WTC11 (cell line): ENCODE measurements at regions not wholly inside any gene's neighbourhood (a gene's known extent, or its start where the extent isn't known, plus 50 kb on each side); places are given as distances from the start of the nearest gene placed in this dataset.

Source experiments
- ATAC-seq: fragments of 200-7000 bp; cut with Tn5 transposase; 2 replicates; pipeline ENCODE4 v1.10.0; 2021; ENCODE audit warnings: mild to moderate bottlenecking, moderate library complexity
- CTCF ChIA-PET: fragments of 300-600 bp; sonication (Branson Sonifier 250); formaldehyde crosslinking; loops from one replicate; lab custom pipeline; 2021; ENCODE audit warnings: antibody characterized with exemption; lab: Charles Lee
- POLR2A ChIA-PET: fragments of 350-600 bp; sonication (Branson Sonifier 250); formaldehyde crosslinking; loops from one replicate; lab custom pipeline; 2021; ENCODE audit warnings: antibody characterized with exemption; lab: Charles Lee
- DNase-seq: peaks from one replicate; pipeline ENCODE4 v3.0.0; 2021; ENCODE audit warnings: low spot score
- H3K27ac Mint-ChIP-seq: 2 replicates; pipeline ENCODE4 v1.8.0; 2021; ENCODE audit warnings: mixed read lengths
- H3K27me3 Mint-ChIP-seq: 2 replicates; pipeline ENCODE4 v1.8.0; 2021; ENCODE audit warnings: low read depth, mild to moderate bottlenecking, moderate library complexity, mixed read lengths
- H3K36me3 Mint-ChIP-seq: 2 replicates; pipeline ENCODE4 v1.8.0; 2021; ENCODE audit warnings: mixed read lengths
- H3K4me1 Mint-ChIP-seq: 2 replicates; pipeline ENCODE4 v1.8.0; 2022; ENCODE audit warnings: mixed read lengths
- H3K4me3 Mint-ChIP-seq: 2 replicates; pipeline ENCODE4 v1.8.0; 2021; ENCODE audit warnings: mild to moderate bottlenecking, moderate library complexity, mixed read lengths
- H3K9me3 Mint-ChIP-seq: 2 replicates; pipeline ENCODE4 v1.8.0; 2021; ENCODE audit warnings: mixed read lengths
- ATF1 ChIP-seq: sonication (generic); formaldehyde crosslinking; IDR thresholded peaks from 2 replicates; pipeline ENCODE4 v1.8.1; 2023; ENCODE audit warnings: mild to moderate bottlenecking, moderate library complexity, missing genetic modification reagents
- CBFB ChIP-seq: sonication (generic); formaldehyde crosslinking; IDR thresholded peaks from 2 replicates; pipeline ENCODE4 v1.8.1; 2022; ENCODE audit warnings: mild to moderate bottlenecking, low read depth, missing genetic modification reagents
- CREB1 ChIP-seq: sonication (generic); formaldehyde crosslinking; IDR thresholded peaks from 2 replicates; pipeline ENCODE4 v1.8.0; 2023; ENCODE audit warnings: mild to moderate bottlenecking, missing genetic modification reagents
- ELF4 ChIP-seq: sonication (generic); formaldehyde crosslinking; IDR thresholded peaks from 2 replicates; pipeline ENCODE4 v1.8.1; 2022; ENCODE audit warnings: low read depth, mild to moderate bottlenecking, moderate library complexity, missing genetic modification reagents
- EMX1 ChIP-seq: fragments of 250-450 bp; sonication (Bioruptor Pico); IDR thresholded peaks from 2 replicates; pipeline ENCODE4 v1.8.0; 2021; ENCODE audit warnings: mild to moderate bottlenecking
- ESRRA ChIP-seq: sonication (generic); formaldehyde crosslinking; IDR thresholded peaks from 2 replicates; pipeline ENCODE4 v1.8.1; 2022; ENCODE audit warnings: mild to moderate bottlenecking, missing genetic modification reagents, borderline replicate concordance
- FOXJ3 ChIP-seq: sonication (generic); formaldehyde crosslinking; IDR thresholded peaks from 2 replicates; pipeline ENCODE4 v1.9.0; 2021; ENCODE audit warnings: missing genetic modification reagents, mild to moderate bottlenecking, borderline replicate concordance
- FOXK1 ChIP-seq: sonication (generic); formaldehyde crosslinking; IDR thresholded peaks from 2 replicates; pipeline ENCODE4 v1.8.0; 2022; ENCODE audit warnings: mild to moderate bottlenecking, moderate library complexity, missing genetic modification reagents
- JUN ChIP-seq: sonication (generic); formaldehyde crosslinking; IDR thresholded peaks from 2 replicates; pipeline ENCODE4 v1.8.0; 2023; ENCODE audit warnings: mild to moderate bottlenecking, missing genetic modification reagents
- KAT7 ChIP-seq: sonication (generic); formaldehyde crosslinking; IDR thresholded peaks from 2 replicates; pipeline ENCODE4 v1.8.1; 2023; ENCODE audit warnings: missing genetic modification reagents, mild to moderate bottlenecking, borderline replicate concordance
- MXD4 ChIP-seq: fragments of 250-450 bp; sonication (Bioruptor Pico); IDR thresholded peaks from 2 replicates; pipeline ENCODE4 v1.8.0; 2021; ENCODE audit warnings: mild to moderate bottlenecking, moderate library complexity, borderline replicate concordance
- NFE2L1 ChIP-seq: sonication (generic); formaldehyde crosslinking; IDR thresholded peaks from 2 replicates; pipeline ENCODE4 v1.8.1; 2023; ENCODE audit warnings: missing genetic modification reagents
- NR1H2 ChIP-seq: sonication (generic); formaldehyde crosslinking; IDR thresholded peaks from 2 replicates; pipeline ENCODE4 v1.9.0; 2021; ENCODE audit warnings: mild to moderate bottlenecking, moderate library complexity, missing genetic modification reagents
- OVOL2 ChIP-seq: fragments of 250-450 bp; sonication (Bioruptor Pico); IDR thresholded peaks from 2 replicates; pipeline ENCODE4 v1.9.0; 2021; ENCODE audit warnings: mild to moderate bottlenecking, borderline replicate concordance
- TCF7 ChIP-seq: sonication (generic); formaldehyde crosslinking; IDR thresholded peaks from 2 replicates; pipeline ENCODE4 v1.8.0; 2022; ENCODE audit warnings: mild to moderate bottlenecking, low read depth, missing genetic modification reagents, moderate library complexity
- ZNF138 ChIP-seq: sonication (generic); formaldehyde crosslinking; conservative IDR thresholded peaks from 2 replicates; pipeline ENCODE4 v1.8.1; 2022; ENCODE audit warnings: mild to moderate bottlenecking, moderate library complexity, missing genetic modification reagents
- ZNF263 ChIP-seq: sonication (generic); formaldehyde crosslinking; IDR thresholded peaks from 2 replicates; pipeline ENCODE4 v1.8.1; 2022; ENCODE audit warnings: low read depth, mild to moderate bottlenecking, moderate library complexity, missing genetic modification reagents
- ZNF396 ChIP-seq: fragments of 250-450 bp; sonication (Bioruptor Pico); IDR thresholded peaks from 2 replicates; pipeline ENCODE4 v1.8.0; 2021; ENCODE audit warnings: mild to moderate bottlenecking, moderate library complexity, borderline replicate concordance
- ZNF423 ChIP-seq: fragments of 250-450 bp; sonication (Bioruptor Pico); IDR thresholded peaks from 2 replicates; pipeline ENCODE4 v2.1.2; 2022; ENCODE audit warnings: mild to moderate bottlenecking, moderate library complexity
- TF ChIP-seq, protein P1 (sequence below): fragments of 250-450 bp; sonication (Bioruptor Pico); IDR thresholded peaks from 2 replicates; pipeline ENCODE4 v2.1.2; 2022; ENCODE audit warnings: mild to moderate bottlenecking, moderate library complexity
- TF ChIP-seq, protein P2 (sequence below): sonication (generic); formaldehyde crosslinking; IDR thresholded peaks from 2 replicates; pipeline ENCODE4 v1.8.0; 2022; ENCODE audit warnings: mild to moderate bottlenecking, missing genetic modification reagents
- TF ChIP-seq, protein P3 (sequence below): sonication (generic); formaldehyde crosslinking; IDR thresholded peaks from 2 replicates; pipeline ENCODE4 v1.8.0; 2022; ENCODE audit warnings: mild to moderate bottlenecking, missing genetic modification reagents
- TF ChIP-seq, protein P4 (sequence below): sonication (generic); formaldehyde crosslinking; IDR thresholded peaks from 2 replicates; pipeline ENCODE4 v1.8.1; 2023; ENCODE audit warnings: mild to moderate bottlenecking, missing genetic modification reagents, borderline replicate concordance
- TF ChIP-seq, protein P5 (sequence below): fragments of 250-450 bp; sonication (Bioruptor Pico); IDR thresholded peaks from 2 replicates; pipeline ENCODE4 v1.9.0; 2021; ENCODE audit warnings: mild to moderate bottlenecking

DNA sequence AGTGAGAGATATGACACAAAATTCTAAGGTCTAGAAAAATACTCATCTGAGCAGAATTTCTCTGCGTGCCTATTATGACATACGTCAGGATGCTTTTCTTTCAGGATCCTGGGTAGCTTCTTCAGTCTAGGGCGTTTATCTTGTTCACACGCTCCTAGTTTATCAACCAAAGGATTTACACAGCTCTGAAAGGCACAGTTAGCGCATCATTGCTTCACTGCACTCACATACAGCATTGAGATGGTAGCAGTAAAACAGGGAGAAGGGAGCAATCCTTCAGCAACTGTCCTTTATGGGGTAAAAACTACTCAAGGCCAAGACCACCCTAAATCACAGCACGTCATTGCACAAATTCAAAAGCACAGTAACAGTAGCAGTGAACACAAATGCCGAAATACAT is 222.8 kb downstream of the SUCLG1 start:
- H3K27me3 Mint-ChIP-seq, result no peaks in the 10 kb centered on the region
- TF ChIP-seq ELF4 (CRISPR knock-in tag) (no peak), KAT7 (CRISPR knock-in tag) (no peak), ZNF423 (no peak), EMX1 (no peak), ESRRA (CRISPR knock-in tag) (no peak), ZNF396 (CRISPR knock-in tag) (no peak), CBFB (CRISPR knock-in tag) (no peak), MXD4 (no peak), TCF7 (no peak), ZNF263 (no peak), CREB1 (no peak), OVOL2 (CRISPR knock-in tag) (no peak), NR1H2 (CRISPR knock-in tag) (no peak), FOXK1 (CRISPR knock-in tag) (no peak), ATF1 (CRISPR knock-in tag) (no peak), ZNF138 (CRISPR knock-in tag) (no peak)
- TF ChIP-seq, protein P1, sequence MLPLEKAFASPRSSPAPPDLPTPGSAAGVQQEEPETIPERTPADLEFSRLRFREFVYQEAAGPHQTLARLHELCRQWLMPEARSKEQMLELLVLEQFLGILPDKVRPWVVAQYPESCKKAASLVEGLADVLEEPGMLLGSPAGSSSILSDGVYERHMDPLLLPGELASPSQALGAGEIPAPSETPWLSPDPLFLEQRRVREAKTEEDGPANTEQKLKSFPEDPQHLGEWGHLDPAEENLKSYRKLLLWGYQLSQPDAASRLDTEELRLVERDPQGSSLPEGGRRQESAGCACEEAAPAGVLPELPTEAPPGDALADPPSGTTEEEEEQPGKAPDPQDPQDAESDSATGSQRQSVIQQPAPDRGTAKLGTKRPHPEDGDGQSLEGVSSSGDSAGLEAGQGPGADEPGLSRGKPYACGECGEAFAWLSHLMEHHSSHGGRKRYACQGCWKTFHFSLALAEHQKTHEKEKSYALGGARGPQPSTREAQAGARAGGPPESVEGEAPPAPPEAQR (CRISPR knock-in tag), result no peak
- TF ChIP-seq, protein P2, sequence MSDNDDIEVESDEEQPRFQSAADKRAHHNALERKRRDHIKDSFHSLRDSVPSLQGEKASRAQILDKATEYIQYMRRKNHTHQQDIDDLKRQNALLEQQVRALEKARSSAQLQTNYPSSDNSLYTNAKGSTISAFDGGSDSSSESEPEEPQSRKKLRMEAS (CRISPR knock-in tag), result no peak
- peaks cover 3% of the 10 kb centered on the region; the same call in 1 of the 2 replicates for H3K9me3 Mint-ChIP-seq
- no peak overlapping the region for H3K4me3 Mint-ChIP-seq
- CTCF ChIA-PET, result no interaction called here
- POLR2A ChIA-PET, result no interaction called here
- no peaks in the 10 kb centered on the region for H3K36me3 Mint-ChIP-seq
- no peak overlapping the region for H3K27ac Mint-ChIP-seq
- peaks cover 6% of the 10 kb centered on the region for H3K4me1 Mint-ChIP-seq
- ATAC-seq, result no peak
- DNase-seq, result no peak

DNA sequence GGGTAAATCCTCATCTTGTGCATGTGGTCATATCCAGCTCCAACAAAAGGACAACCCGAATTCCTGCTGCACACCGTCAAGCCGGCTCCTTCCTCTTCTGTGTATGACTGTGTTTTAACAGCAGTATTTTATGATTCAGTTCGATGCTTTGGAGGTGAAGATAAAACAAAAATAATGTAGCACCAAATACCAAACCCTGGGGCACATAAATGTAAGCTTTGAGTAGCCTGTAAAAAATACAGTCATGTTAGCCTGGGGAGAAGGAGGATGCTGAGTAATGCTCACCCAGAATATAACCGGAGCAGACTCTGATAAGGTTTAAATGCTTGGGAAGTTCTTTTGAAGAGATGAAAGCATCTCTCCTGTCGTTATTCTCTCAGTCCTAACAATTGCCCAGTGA is 225.0 kb downstream of the SUCLG1 start:
- no peak overlapping the region for H3K4me3 Mint-ChIP-seq
- peaks cover 10% of the 10 kb centered on the region for H3K4me1 Mint-ChIP-seq
- no peak overlapping the region for H3K27ac Mint-ChIP-seq
- no peaks in the 10 kb centered on the region for H3K36me3 Mint-ChIP-seq
- CTCF ChIA-PET, result no interaction called here
- ATAC-seq, result no peak
- POLR2A ChIA-PET, result no interaction called here
- no peak for DNase-seq
- no peak for TF ChIP-seq JUN (CRISPR knock-in tag)
- no peaks in the 10 kb centered on the region for H3K27me3 Mint-ChIP-seq
- no peaks in the 10 kb centered on the region for H3K9me3 Mint-ChIP-seq

DNA sequence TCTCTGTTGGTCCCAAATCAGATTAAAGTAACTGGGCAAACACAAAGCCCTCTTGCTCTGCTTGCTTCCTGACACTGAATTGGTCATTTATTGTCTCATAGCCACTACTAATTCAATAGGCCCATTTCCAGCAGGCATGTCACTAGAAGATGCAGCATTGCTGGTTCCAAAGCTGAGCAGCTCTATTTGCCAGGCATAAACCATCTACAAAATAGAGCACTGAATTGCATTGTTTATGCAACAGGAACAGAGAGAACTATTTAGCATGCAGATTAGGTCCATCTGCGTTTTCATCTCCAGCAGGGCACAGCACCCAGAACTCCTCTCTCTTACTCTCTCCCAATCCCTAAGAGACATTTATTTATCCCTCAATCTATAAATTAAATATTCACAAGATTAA is 227.6 kb downstream of the SUCLG1 start:
- POLR2A ChIA-PET, result no interaction called here
- Mint-ChIP-seq H3K27me3 (no peaks in the 10 kb centered on the region), H3K27ac (no peak overlapping the region)
- TF ChIP-seq ZNF138 (CRISPR knock-in tag), result no peak
- TF ChIP-seq KAT7 (CRISPR knock-in tag), result no peak
- TF ChIP-seq ATF1 (CRISPR knock-in tag), result no peak
- no peak for TF ChIP-seq FOXJ3 (CRISPR knock-in tag)
- TF ChIP-seq NFE2L1 (CRISPR knock-in tag), result no peak
- TF ChIP-seq, protein P3, sequence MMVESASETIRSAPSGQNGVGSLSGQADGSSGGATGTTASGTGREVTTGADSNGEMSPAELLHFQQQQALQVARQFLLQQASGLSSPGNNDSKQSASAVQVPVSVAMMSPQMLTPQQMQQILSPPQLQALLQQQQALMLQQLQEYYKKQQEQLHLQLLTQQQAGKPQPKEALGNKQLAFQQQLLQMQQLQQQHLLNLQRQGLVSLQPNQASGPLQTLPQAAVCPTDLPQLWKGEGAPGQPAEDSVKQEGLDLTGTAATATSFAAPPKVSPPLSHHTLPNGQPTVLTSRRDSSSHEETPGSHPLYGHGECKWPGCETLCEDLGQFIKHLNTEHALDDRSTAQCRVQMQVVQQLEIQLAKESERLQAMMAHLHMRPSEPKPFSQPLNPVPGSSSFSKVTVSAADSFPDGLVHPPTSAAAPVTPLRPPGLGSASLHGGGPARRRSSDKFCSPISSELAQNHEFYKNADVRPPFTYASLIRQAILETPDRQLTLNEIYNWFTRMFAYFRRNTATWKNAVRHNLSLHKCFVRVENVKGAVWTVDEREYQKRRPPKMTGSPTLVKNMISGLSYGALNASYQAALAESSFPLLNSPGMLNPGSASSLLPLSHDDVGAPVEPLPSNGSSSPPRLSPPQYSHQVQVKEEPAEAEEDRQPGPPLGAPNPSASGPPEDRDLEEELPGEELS (CRISPR knock-in tag), result no peak
- TF ChIP-seq, protein P4, sequence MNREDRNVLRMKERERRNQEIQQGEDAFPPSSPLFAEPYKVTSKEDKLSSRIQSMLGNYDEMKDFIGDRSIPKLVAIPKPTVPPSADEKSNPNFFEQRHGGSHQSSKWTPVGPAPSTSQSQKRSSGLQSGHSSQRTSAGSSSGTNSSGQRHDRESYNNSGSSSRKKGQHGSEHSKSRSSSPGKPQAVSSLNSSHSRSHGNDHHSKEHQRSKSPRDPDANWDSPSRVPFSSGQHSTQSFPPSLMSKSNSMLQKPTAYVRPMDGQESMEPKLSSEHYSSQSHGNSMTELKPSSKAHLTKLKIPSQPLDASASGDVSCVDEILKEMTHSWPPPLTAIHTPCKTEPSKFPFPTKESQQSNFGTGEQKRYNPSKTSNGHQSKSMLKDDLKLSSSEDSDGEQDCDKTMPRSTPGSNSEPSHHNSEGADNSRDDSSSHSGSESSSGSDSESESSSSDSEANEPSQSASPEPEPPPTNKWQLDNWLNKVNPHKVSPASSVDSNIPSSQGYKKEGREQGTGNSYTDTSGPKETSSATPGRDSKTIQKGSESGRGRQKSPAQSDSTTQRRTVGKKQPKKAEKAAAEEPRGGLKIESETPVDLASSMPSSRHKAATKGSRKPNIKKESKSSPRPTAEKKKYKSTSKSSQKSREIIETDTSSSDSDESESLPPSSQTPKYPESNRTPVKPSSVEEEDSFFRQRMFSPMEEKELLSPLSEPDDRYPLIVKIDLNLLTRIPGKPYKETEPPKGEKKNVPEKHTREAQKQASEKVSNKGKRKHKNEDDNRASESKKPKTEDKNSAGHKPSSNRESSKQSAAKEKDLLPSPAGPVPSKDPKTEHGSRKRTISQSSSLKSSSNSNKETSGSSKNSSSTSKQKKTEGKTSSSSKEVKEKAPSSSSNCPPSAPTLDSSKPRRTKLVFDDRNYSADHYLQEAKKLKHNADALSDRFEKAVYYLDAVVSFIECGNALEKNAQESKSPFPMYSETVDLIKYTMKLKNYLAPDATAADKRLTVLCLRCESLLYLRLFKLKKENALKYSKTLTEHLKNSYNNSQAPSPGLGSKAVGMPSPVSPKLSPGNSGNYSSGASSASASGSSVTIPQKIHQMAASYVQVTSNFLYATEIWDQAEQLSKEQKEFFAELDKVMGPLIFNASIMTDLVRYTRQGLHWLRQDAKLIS (CRISPR knock-in tag), result no peak
- TF ChIP-seq CBFB (CRISPR knock-in tag), result no peak
- TF ChIP-seq, protein P2 (CRISPR knock-in tag), result no peak
- TF ChIP-seq, protein P5, sequence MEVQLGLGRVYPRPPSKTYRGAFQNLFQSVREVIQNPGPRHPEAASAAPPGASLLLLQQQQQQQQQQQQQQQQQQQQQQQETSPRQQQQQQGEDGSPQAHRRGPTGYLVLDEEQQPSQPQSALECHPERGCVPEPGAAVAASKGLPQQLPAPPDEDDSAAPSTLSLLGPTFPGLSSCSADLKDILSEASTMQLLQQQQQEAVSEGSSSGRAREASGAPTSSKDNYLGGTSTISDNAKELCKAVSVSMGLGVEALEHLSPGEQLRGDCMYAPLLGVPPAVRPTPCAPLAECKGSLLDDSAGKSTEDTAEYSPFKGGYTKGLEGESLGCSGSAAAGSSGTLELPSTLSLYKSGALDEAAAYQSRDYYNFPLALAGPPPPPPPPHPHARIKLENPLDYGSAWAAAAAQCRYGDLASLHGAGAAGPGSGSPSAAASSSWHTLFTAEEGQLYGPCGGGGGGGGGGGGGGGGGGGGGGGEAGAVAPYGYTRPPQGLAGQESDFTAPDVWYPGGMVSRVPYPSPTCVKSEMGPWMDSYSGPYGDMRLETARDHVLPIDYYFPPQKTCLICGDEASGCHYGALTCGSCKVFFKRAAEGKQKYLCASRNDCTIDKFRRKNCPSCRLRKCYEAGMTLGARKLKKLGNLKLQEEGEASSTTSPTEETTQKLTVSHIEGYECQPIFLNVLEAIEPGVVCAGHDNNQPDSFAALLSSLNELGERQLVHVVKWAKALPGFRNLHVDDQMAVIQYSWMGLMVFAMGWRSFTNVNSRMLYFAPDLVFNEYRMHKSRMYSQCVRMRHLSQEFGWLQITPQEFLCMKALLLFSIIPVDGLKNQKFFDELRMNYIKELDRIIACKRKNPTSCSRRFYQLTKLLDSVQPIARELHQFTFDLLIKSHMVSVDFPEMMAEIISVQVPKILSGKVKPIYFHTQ (CRISPR knock-in tag), result no peak

More for the DNA sequence above, 227.6 kb downstream of the SUCLG1 start:
- H3K9me3 Mint-ChIP-seq, result peaks cover 14% of the 10 kb centered on the region
- DNase-seq (no peak), ATAC-seq (no peak)
- H3K36me3 Mint-ChIP-seq, result peaks cover 7% of the 10 kb centered on the region; the same call in 1 of the 2 replicates
- CTCF ChIA-PET, result no interaction called here
- no peak overlapping the region for H3K4me3 Mint-ChIP-seq
- H3K4me1 Mint-ChIP-seq, result peaks cover 10% of the 10 kb centered on the region
